GM12878 (cell line): ENCODE measurements at regions not wholly inside any gene's neighbourhood (a gene's known extent, or its start where the extent isn't known, plus 50 kb on each side); places are given as distances from the start of the nearest gene placed in this dataset.

Source experiments
- ATAC-seq: fragments of 200-7000 bp; cut with Tn5 transposase; 3 replicates; pipeline ENCODE4 v1.9.1; 2020; ENCODE audit warnings: mild to moderate bottlenecking, moderate library complexity
- BruUV-seq: library from RNA; stranded (reverse); fragments of 400-500 nt; replicated peaks from 2 replicates; lab custom pipeline; 2021; lab: Mats Ljungman, UMichigan
- CTCF ChIA-PET: fragments of 300-600 bp; sonication (Branson Sonifier 250); formaldehyde crosslinking; extraction: SDS; loops from one replicate; lab custom pipeline; 2021; ENCODE audit warnings: inconsistent platforms; lab: Yijun Ruan, JAX
- POLR2A ChIA-PET: fragments of 350-600 bp; formaldehyde crosslinking; extraction: SDS; loops from one replicate; lab custom pipeline; 2021; ENCODE audit warnings: inconsistent platforms; lab: Charles Lee
- RAD21 ChIA-PET: fragments of 300-600 bp; sonication (Branson Sonifier 250); formaldehyde crosslinking; loops from one replicate; lab custom pipeline; 2023; ENCODE audit warnings: antibody characterized with exemption; ENCODE audit not compliant: unreplicated experiment; lab: Charles Lee
- SMC1A ChIA-PET: fragments of 300-600 bp; sonication (Branson Sonifier 250); formaldehyde crosslinking; loops from one replicate; lab custom pipeline; 2023; ENCODE audit not compliant: unreplicated experiment, uncharacterized antibody; lab: Charles Lee
- DNase-seq: peaks from one replicate; pipeline ENCODE4 v3.0.0-alpha.2; 2011; ENCODE audit warnings: low read depth, low spot score
- FAIRE-seq: peaks from 3 replicates; lab custom pipeline; 2011; peaks lifted over from hg19 to GRCh38; lab: Jason Lieb, UNC
- H2AFZ ChIP-seq: 2 replicates; pipeline ENCODE4 v1.6.0; 2011; ENCODE audit warnings: low read depth, low read length, control low read depth; ENCODE audit not compliant: control insufficient read depth
- H3K27ac ChIP-seq: 2 replicates; pipeline ENCODE4 v1.5.1; 2011; ENCODE audit warnings: control low read depth; ENCODE audit not compliant: control insufficient read depth, insufficient read depth
- H3K27me3 ChIP-seq, 2 experiments: replicated peaks in 1 of 2; 2 replicates each; pipeline versions ENCODE4 v1.6.0 to v1.6.1; 2011; ENCODE audit warnings: low read length in 1 of 2; ENCODE audit not compliant: control insufficient read depth in 2 of 2, insufficient read depth in 2 of 2
- H3K36me3 ChIP-seq, 2 experiments: 2 replicates each; pipeline ENCODE4 v1.5.1; 2011; ENCODE audit warnings: low read length in 1 of 2; ENCODE audit not compliant: control insufficient read depth in 2 of 2, insufficient read depth in 2 of 2
- H3K4me1 ChIP-seq: 2 replicates; pipeline ENCODE4 v1.6.1; 2011; ENCODE audit warnings: mild to moderate bottlenecking, low read length, moderate library complexity, mixed read lengths; ENCODE audit not compliant: control insufficient read depth, insufficient read depth
- H3K4me2 ChIP-seq: 2 replicates; pipeline ENCODE4 v1.6.0; 2011; ENCODE audit warnings: control low read depth; ENCODE audit not compliant: control insufficient read depth, insufficient read depth
- H3K4me3 ChIP-seq: fragments of 200-600 bp; sonication (generic); 2 replicates; pipeline ENCODE4 v1.5.1; 2016
- H3K79me2 ChIP-seq: 2 replicates; pipeline ENCODE4 v1.6.0; 2011; ENCODE audit warnings: low read length; ENCODE audit not compliant: control insufficient read depth, insufficient read depth
- H3K9ac ChIP-seq: 2 replicates; pipeline ENCODE4 v1.8.0; 2011; ENCODE audit warnings: low read length, control low read depth, mixed read lengths; ENCODE audit not compliant: control insufficient read depth, insufficient read depth
- H3K9me3 ChIP-seq: replicated peaks from 3 replicates; pipeline ENCODE4 v1.5.1; 2011; ENCODE audit warnings: mild to moderate bottlenecking, low read length; ENCODE audit not compliant: control insufficient read depth, insufficient read depth
- H4K20me1 ChIP-seq: 2 replicates; pipeline ENCODE4 v1.6.0; 2011; ENCODE audit not compliant: control insufficient read depth, insufficient read depth
- CEBPB ChIP-seq, 2 experiments: fragments of 150-350 bp in 1 of 2; IDR thresholded peaks; 2 replicates each; pipeline ENCODE4 v1.6.1; 2012 to 2014; ENCODE audit warnings: low read depth in 2 of 2, low read length in 2 of 2, borderline replicate concordance in 1 of 2, inconsistent platforms in 1 of 2
- CUX1 ChIP-seq: IDR thresholded peaks from 2 replicates; pipeline ENCODE4 v1.6.1; 2012; ENCODE audit warnings: improper control_type of control experiment, low read depth, low read length; ENCODE audit not compliant: insufficient replicate concordance
- HSF1 ChIP-seq: fragments of 150-350 bp; IDR thresholded peaks from 2 replicates; pipeline ENCODE4 v1.6.1; 2014; ENCODE audit warnings: mild to moderate bottlenecking, low read depth, low read length
- IRF4 ChIP-seq: IDR thresholded peaks from 2 replicates; pipeline ENCODE4 v1.6.1; 2011; ENCODE audit warnings: low read depth, low read length
- KAT2A ChIP-seq: conservative IDR thresholded peaks from 2 replicates; pipeline ENCODE4 v1.6.1; 2011; ENCODE audit warnings: low read depth, low read length; ENCODE audit not compliant: control insufficient read depth
- MYB ChIP-seq: fragments of 150-350 bp; IDR thresholded peaks from 2 replicates; pipeline ENCODE4 v1.6.1; 2014; ENCODE audit warnings: mild to moderate bottlenecking, low read depth, low read length, borderline replicate concordance
- MYC ChIP-seq: IDR thresholded peaks from 2 replicates; pipeline ENCODE4 v1.6.1; 2011; ENCODE audit warnings: mild to moderate bottlenecking, low read length, moderate library complexity, inconsistent platforms; ENCODE audit not compliant: insufficient read depth, insufficient replicate concordance, insufficient read length, severe bottlenecking
- NRF1 ChIP-seq: conservative IDR thresholded peaks from 2 replicates; pipeline ENCODE4 v1.6.1; 2011; ENCODE audit warnings: mild to moderate bottlenecking, low read depth, low read length, improper control_type of control experiment
- POLR2AphosphoS5 ChIP-seq: IDR thresholded peaks from 2 replicates; pipeline ENCODE4 v1.6.1; 2011; ENCODE audit warnings: mild to moderate bottlenecking, low read length, inconsistent platforms
- RELA ChIP-seq: fragments of 450-650 bp; IDR thresholded peaks from 2 replicates; pipeline ENCODE4 v1.8.0; 2014; ENCODE audit warnings: borderline replicate concordance; ENCODE audit not compliant: partially characterized antibody
- SP1 ChIP-seq: IDR thresholded peaks from one replicate; pipeline ENCODE4 v1.6.1; 2011; ENCODE audit warnings: low read depth, low read length
- ZNF217 ChIP-seq: fragments of 450-650 bp; IDR thresholded peaks from 2 replicates; pipeline ENCODE4 v1.6.1; 2017; ENCODE audit warnings: antibody characterized with exemption, mild to moderate bottlenecking
- WGBS: methylation state at CpG from one replicate; pipeline ENCODE4 v1.1.6; 2016; ENCODE audit warnings: low lambda C conversion rate; ENCODE audit not compliant: insufficient replicate concordance, insufficient coverage; ENCODE audit errors: missing lambda C conversion rate; 5-methylcytosine and 5-hydroxymethylcytosine counted together
- in situ Hi-C: fragments of 300-500 bp; cut with MboI; formaldehyde crosslinking; loops from 9 replicates; pipeline ENCODE4 v1.14.3; 2018; ENCODE audit warnings: mixed read lengths
- intact Hi-C: fragments of 100-400 bp; cut with micrococcal nuclease; formaldehyde crosslinking; loops from one replicate; pipeline ENCODE4 v1.14.2; 2022; ENCODE audit not compliant: unreplicated experiment

GRCh38 chr17:27199948-27200347 lies 94.0 kb upstream of the WSB1 start:
- WGBS = 50% methylated on average over 4 of the region's 4 CpGs
- FAIRE-seq (no peak), DNase-seq (no peak), ATAC-seq (no peak)
- Histone ChIP-seq H3K4me2 (no peak overlapping the region), H3K27ac (no peak overlapping the region), H3K9me3 (no peaks in the 10 kb centered on the region), H3K9ac (no peak overlapping the region), H2AFZ (no peak overlapping the region), H3K79me2 (no peaks in the 10 kb centered on the region), H4K20me1 (no peaks in the 10 kb centered on the region), H3K36me3 (no peaks in the 10 kb centered on the region), H3K4me1 (no peaks in the 10 kb centered on the region), H3K4me3 (no peak overlapping the region), H3K27me3 (no peaks in the 10 kb centered on the region)
- SMC1A ChIA-PET = interaction anchor here (0.6 to 1.7 kb wide), 2 partner anchors 37 to 131 kb away, joined by 3 to 7 read pairs; no protein-coding TSS in a partner anchor
- POLR2A ChIA-PET = no interaction called here
- in situ Hi-C loops = no loop called here
- no peak for TF ChIP-seq MYB
- TF ChIP-seq CEBPB (IDR thresholded peaks at IDR 0.05; ENCODE audit: borderline replicate concordance in 1 of 2, low read depth in 2 of 2, low read length in 2 of 2) = no peak
- TF ChIP-seq KAT2A = no peak
- TF ChIP-seq RELA = no peak
- no peak for TF ChIP-seq IRF4
- no peak for TF ChIP-seq MYC
- TF ChIP-seq SP1 = no peak
- CTCF ChIA-PET = interaction anchor here (0.6 to 9.4 kb wide), 4 partner anchors 38 to 432 kb away, joined by 3 to 120 read pairs (median 3); no protein-coding TSS in a partner anchor
- no TSS peak for BruUV-seq
- RAD21 ChIA-PET = interaction anchor here (0.7 to 5.9 kb wide), 3 partner anchors 20 to 89 kb away, joined by 3 to 36 read pairs (median 4); no protein-coding TSS in a partner anchor
- intact Hi-C loops = loop anchor here (5.0 kb wide), 1 partner anchor 37 kb away; no protein-coding TSS in a partner anchor

GRCh38 chr17:27200476-27200875 lies 93.4 kb upstream of the WSB1 start:
- FAIRE-seq = no peak
- no peak for TF ChIP-seq HSF1
- no peak for TF ChIP-seq CUX1
- no peak for TF ChIP-seq POLR2AphosphoS5
- no peak for TF ChIP-seq NRF1
- TF ChIP-seq ZNF217 = no peak

More at GRCh38 chr17:27200476-27200875, 93.4 kb upstream of the WSB1 start:
- H2AFZ ChIP-seq = no peak overlapping the region
- ChIA-PET RAD21 (interaction anchor here (5.9 kb wide), 1 partner anchor 36 kb away, joined by 36 read pairs; no protein-coding TSS in a partner anchor), SMC1A (interaction anchor here (1.7 kb wide), 1 partner anchor 37 kb away, joined by 7 read pairs; no protein-coding TSS in a partner anchor), CTCF (interaction anchor here (0.8 to 9.4 kb wide), 3 partner anchors 38 to 432 kb away, joined by 3 to 120 read pairs (median 3); no protein-coding TSS in a partner anchor), POLR2A (no interaction called here)
- H3K4me1 ChIP-seq = no peaks in the 10 kb centered on the region
- no peaks in the 10 kb centered on the region for H3K79me2 ChIP-seq
- H3K27ac ChIP-seq = no peak overlapping the region
- no peak overlapping the region for H3K9ac ChIP-seq
- H3K4me3 ChIP-seq = no peak overlapping the region
- ATAC-seq (no peak), DNase-seq (no peak)
- in situ Hi-C loops = no loop called here
- no peak overlapping the region for H3K4me2 ChIP-seq
- no peaks in the 10 kb centered on the region for H3K27me3 ChIP-seq
- intact Hi-C loops = no loop called here
- H3K36me3 ChIP-seq = no peaks in the 10 kb centered on the region
- BruUV-seq = no TSS peak
- H4K20me1 ChIP-seq = no peaks in the 10 kb centered on the region
- no peaks in the 10 kb centered on the region for H3K9me3 ChIP-seq
